GM18519 (cell line): ENCODE measurements at regions not wholly inside any gene's neighbourhood (a gene's known extent, or its start where the extent isn't known, plus 50 kb on each side); places are given as distances from the start of the nearest gene placed in this dataset.
"Not testable (repeated sequence)": the region's sequence is repeated elsewhere in the genome, so short reads cannot be mapped to it uniquely, and the experiment has no call there.

ENCODE experiments used
- ATAC-seq: cut with Tn5 transposase; IDR thresholded peaks from one replicate; pipeline ENCODE4 v1.9.1; 2021; ENCODE audit warnings: mild to moderate bottlenecking, moderate library complexity; ENCODE audit not compliant: unreplicated experiment, low FRiP score

DNA sequence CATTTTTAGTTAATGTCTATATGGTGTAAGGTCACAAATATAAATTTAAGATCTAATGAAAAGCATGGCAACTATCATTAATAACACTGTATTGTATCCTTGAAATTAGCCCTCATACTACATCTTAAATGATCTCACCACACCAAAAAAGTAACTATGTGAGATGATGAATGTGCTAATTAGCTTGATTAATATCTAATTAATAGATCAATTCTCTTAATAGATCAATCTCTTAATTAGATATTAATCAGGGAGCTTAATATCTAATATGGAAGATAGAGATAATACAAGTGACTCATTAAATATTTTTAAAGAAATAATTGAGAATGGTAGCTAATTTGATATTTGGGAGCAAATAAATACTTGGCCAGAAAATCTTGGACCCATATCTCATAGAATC, 178.5 kb upstream of the FAT3 start:
- ATAC-seq: no peak

DNA sequence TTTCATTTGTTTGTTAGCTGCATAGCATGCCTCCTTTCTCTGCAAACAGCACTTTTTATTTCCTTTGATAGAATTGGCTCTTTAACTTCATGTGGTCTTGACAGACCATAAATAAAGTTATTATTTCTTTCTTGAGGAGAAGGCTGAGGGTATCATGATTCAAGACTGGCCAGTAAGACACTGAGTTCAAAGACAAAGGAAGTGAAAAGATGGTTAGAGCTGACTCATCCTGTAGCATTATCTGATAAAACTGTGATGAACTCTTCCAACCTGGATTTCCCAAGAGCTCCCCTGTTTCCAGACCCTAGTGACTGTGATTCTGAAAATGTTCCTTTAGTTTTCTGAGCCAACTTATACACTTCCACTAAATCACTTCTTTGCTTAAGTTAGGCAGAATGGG, 179.3 kb upstream of the FAT3 start:
- ATAC-seq: no peak

- ATAC-seq: no peak
Observed at GRCh38 chr11:92035488-92035887, 189.1 kb upstream of the FAT3 start.

GRCh38 chr11:92027136-92027535, 197.5 kb upstream of the FAT3 start:
- not testable (repeated sequence) for ATAC-seq

DNA sequence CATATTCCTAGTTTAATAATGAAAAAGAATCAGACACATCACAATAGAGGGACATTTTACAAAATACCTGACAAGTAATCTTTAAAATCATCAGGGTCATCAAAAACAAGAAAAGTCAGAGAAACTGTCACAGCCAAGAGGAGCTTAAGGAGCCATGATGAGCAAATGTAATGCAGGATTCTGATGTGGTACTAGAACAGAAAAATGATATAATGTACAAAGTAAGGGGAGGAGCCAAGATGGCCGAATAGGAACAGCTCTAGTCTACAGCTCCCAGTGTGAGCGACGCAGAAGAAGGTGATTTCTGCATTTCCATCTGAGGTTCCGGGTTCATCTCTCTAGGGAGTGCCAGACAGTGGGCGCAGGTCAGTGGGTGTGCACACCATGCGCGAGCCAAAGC, 198.0 kb upstream of the FAT3 start:
- ATAC-seq: no peak

GRCh38 chr11:92024788-92025187, 199.8 kb upstream of the FAT3 start:
- no peak for ATAC-seq

DNA sequence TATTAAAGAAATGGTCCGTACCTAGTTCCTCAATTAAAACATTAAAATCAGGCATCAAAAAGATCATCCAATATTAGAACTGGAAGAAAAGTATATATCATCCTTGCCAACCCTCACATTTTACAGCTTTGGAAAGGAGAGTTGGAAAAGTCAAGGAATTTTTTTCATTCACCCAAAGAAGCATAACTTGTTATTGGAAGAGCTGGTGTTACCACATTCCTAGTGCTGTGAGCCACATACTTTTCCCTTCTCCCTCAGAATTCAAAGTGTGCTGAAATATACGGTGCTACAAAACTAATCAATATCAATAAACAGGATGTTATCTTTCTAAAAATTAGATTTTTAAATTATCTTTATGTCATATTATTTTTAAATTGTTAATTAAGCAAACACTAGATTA, 202.1 kb upstream of the FAT3 start:
- ATAC-seq: no peak

- no peak for ATAC-seq
Observed at GRCh38 chr11:92018332-92018731, 206.3 kb upstream of the FAT3 start.

- no peak for ATAC-seq
Observed at GRCh38 chr11:92008249-92008648, 216.4 kb upstream of the FAT3 start.

DNA sequence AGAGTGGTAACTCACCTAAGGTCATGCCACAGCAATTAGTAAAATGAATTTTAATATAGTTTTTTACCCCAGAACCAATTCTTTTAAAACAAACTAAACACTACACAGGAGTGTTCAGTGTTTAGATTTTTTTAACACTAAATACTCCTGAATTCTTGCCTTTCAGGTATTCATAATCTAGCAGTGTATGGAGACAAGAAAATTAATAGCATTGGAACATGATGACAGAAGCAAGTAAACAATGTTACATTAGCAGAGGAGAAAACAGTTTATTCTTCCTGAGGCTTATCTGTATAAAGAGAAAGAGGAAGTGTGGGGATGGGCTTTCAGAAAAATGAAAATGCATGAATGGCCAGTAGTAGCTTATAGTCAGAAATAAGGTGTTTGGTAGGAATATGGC, 222.1 kb upstream of the FAT3 start:
- no peak for ATAC-seq

- no peak for ATAC-seq
Observed at GRCh38 chr11:91998481-91998880, 226.1 kb upstream of the FAT3 start.

DNA sequence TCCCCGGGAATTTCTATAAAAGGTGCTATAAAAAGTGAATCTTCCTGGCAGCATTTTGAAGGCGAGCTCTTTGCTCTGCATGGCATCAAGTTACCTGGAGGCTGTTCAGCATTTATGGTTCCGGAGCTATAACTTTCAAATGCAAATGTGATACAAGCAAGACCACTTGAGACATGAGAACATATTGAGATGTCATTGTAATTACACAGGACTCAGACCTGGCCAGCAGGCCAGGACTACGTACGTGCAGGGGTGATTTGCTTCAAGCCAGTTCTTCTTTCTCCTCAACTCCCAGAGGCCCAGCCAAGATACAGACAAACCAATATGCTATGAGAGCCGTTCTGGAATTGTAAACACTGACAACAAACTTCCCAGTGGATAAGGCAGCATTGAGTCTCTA, 227.4 kb upstream of the FAT3 start:
- ATAC-seq: no peak

DNA sequence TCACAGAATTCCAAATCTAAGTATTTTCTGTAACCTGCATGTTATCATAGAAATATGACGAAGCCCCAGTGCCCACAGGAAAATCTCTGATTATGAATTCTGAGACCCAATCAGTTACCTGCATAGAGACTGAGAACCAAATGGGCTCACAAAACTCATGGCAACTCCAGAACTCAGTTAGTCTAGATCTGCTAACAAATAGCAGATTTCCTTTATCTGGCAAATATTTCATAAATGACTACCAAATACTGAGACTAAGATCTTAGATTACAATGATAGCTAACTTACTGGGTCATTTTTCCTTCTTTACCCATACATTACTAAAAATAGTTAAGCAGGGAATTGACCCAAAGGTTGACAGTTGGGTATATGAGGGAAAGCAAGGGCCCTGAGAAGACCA, 228.1 kb upstream of the FAT3 start:
- ATAC-seq: no peak

DNA sequence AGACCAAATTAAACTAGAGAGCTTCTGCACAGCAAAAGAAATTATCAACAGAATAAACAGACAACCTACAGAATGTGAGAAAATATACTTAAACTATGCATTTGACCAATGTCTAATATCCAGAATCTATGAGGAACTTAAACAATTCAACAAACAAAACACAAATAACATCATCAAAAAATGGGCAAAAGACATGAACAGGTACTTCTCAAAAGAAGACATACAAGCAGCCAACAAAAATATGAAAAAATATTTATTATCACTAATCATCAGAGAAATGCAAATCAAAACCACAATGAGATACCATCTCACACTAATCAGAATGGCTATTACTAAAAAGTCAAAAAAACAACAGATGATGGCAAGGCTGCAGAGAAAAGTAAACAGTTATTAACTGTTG, 236.2 kb upstream of the FAT3 start:
- ATAC-seq: not testable (repeated sequence)

GRCh38 chr11:91986218-91986617, 238.4 kb upstream of the FAT3 start:
- no peak for ATAC-seq

GRCh38 chr11:91984033-91984584, 240.5 kb upstream of the FAT3 start:
- ATAC-seq: no peak

DNA sequence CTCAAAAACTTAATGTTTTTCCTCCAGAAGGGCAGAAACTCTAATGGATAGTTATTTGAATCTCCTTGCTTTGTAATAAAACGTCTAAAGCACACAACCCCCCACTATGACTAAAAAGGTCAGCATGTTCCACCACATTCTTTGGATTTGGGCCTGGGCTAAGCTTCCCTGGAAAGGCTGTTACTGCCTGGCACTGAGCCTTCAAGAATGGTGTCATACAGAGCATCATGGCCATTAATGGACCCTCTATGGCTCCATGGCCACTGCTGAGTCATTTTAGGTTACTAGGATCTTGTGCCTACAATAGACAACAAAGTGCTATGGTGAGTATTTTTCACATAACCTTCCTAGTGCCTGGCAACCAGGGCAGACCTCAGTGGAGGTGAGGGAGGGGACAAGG, 242.6 kb upstream of the FAT3 start:
- ATAC-seq: no peak

DNA sequence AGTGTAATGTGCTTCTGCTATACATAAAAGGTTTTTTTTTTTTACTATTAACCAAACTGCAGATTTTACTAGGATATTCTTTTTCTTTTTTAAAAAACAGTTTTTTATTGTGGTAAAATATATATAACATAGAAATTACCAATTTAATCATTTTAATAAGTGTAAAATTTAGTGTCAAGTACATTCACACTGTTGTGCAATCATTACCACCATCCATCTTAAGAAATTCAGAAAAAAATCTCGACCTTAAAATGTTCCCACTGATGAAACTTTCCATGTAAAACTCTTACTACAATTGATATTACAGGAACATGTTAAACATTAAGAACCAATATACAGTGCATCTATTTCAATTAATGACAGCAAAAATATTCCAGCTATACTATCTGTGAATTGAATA, 244.8 kb upstream of the FAT3 start:
- no peak for ATAC-seq

DNA sequence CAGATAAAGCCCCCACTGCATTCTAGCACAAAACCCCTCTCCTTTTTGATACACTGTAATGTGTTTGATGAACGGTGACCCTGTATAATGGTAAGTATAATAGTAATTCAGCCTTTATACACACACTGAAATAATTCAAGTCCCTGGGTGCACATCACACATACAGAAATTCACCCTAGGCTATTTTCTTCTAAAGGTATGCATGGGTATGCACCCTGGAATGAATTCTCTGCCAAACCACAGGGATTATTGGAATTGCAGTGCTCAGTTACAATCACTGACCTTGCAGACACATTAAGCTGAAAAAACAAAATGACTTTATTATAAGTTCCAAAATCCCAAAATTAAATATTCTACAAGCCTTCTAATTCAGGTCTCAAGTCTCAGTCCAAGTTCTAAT, 245.9 kb upstream of the FAT3 start:
- no peak for ATAC-seq

- ATAC-seq: no peak
Observed at GRCh38 chr11:91972665-91973266, 251.9 kb upstream of the FAT3 start.

GRCh38 chr11:91970624-91971023, 254.0 kb upstream of the FAT3 start:
- no peak for ATAC-seq

DNA sequence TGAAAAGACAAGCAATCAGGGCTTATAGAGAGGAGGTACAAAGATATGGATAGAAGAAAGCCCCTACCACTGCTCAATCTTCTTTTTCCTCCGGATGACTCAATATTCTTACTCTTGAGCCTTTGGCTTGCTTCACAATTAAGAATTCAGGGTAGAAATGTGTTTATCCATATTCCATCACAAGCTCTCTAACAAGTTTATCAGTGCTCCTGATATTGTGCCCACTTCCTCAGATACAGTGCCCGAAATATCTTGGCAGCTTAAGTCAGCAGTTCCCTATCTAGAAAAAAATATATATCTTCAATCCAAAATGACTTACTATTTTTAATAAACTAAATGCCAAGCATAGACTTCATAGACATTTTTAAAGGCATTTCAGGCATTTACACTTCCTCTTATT, 255.1 kb upstream of the FAT3 start:
- no peak for ATAC-seq

DNA sequence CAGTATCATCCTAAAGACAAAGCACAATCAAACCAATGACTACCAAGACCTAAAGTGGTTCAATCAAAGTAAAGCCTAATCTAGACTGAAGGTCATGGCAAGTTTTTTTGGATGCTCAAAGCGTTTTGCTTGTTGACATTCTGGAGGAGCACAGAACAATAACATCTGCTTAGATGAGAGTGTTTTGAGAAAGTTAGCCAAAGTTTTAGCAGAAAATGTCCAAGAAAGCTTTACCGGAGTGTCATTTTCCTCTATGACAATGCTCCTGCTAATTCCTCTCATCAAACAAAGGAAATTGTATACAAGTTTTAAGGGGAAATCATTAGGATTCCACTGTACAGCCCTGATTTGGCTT, 256.9 kb upstream of the FAT3 start:
- no peak for ATAC-seq
